ENCODE measurements at regions not wholly inside any gene's neighbourhood (a gene's known extent, or its start where the extent isn't known, plus 50 kb on each side); places are given as distances from the start of the nearest gene placed in this dataset.

- no peak for TF ChIP-seq CTCF (IDR thresholded peaks at IDR 0.05)
- no peak for TF ChIP-seq POLR2A (IDR thresholded peaks at IDR 0.05)
- TF ChIP-seq POLR2AphosphoS5 (IDR thresholded peaks at IDR 0.05), result no peak
- no peak for TF ChIP-seq EP300 (IDR thresholded peaks at IDR 0.05)
Measured at GRCh38 chr10:111458256-111458655, 381.4 kb downstream of the ADRA2A start.

All from upper lobe of left lung (tissue), 4 donors.